Activated effector memory CD4-positive, alpha-beta T cell treated with anti-CD3 and anti-CD28 coated beads, Interleukin-2, amount 50 U/mL, for 16 hours (primary cell): ENCODE measurements at regions not wholly inside any gene's neighbourhood (a gene's known extent, or its start where the extent isn't known, plus 50 kb on each side); places are given as distances from the start of the nearest gene placed in this dataset.
"Not testable (repeated sequence)": the region's sequence is repeated elsewhere in the genome, so short reads cannot be mapped to it uniquely, and the experiment has no call there.

Source experiments
- DNase-seq: peaks from one replicate; pipeline ENCODE4 v3.0.0-alpha.2; 2020

DNA sequence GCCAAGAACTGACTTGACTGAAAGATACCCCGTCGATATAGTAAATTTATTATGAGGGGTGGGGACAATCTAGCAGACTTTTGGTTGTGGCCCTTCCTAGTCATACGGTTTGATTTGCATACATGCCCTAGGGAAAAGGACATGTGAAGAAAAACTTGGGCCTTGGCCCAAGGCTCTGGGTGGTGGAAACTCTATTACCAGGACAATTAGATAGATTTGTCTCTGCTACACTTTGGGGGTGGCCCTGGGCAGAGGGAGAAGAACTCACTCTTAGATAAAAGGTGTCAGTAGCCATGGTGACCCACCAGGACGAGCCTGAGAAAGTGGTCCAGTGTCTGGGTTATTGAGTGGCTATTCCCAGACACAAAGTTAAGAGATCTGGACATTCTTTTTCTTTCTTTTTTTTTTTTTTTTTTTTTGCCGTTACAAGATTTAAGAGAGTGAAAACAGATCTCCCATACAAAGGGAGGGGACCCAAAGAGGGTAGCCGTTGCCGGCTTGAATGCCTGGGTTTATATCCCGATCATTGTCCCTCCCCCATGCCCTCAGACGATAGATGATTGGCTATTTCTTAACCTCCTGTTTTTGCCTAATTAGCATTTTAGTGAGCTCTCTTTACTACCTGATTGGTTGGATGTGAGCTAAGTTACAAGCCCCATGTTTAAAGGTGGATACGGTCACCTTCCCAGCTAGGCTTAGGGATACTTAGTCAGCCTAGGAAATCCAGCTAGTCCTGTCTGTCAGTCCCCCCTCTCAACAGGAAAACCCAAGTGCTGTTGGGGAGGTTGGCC is 96.4 kb upstream of the SMAD3 start:
- no peak for DNase-seq

DNA sequence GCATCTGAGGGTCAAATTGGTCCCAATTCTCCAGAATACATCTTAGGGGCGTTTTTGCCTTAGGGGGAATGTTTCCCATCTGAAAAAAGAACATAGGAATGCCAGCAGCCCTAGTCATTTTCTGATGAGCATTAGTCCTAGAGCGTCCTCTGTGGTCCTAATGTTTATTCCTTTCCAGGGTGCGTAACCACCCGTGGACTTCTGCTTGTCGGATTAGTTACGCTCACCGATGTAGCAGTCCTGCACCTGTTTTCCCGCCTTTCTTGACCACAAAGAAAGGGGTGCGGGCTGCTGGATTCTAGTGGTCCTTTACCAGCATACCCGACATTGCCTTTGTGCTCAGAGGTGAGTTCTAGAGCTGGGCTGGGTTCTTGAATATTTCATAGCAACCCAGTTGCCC is 91.3 kb upstream of the SMAD3 start:
- DNase-seq = not testable (repeated sequence)

DNA sequence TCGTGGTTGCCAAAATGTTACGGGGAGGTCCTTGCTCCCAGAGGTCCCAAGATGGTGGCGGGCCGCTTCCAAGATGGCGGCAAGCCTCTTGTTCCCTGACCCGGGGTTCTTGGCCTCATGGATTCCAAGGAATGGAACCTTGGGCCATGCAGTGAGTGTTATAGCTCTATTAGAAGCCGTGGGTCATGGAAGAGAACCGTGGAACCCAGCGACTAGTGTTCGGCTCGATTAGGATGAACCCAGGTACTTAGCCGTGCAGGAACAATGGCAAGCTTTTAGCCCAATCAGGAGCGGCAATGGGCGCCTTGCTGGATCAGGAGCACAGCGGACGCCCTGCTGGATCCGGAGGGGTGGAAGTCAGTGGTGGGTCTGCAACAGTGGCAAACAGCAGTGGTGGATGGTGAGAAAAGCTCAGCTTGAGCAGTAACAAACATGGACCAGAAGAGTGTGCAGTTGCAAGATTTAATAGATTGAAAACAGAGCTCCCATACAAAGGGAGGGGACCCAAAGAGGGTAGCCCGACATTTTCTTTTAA is 89.2 kb upstream of the SMAD3 start:
- not testable (repeated sequence) for DNase-seq

DNA sequence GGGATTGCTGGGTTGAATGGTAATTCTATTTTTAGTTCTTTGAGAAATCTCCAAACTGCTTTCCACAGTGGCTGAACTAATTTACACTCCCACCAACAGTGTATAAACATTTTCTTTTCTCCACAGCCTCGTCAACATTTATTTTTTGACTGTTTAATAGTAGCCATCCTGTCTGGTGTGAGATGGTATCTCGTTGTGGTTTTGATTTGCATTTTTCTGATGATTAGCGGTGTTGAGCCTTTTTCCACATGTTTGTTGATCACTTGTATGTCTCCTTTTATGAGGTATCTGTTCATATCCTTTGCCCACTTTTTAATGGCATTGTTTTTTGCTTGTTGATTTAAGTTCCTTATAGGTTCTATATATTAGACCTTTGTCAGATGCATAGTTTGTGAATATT is 85.1 kb upstream of the SMAD3 start:
- not testable (repeated sequence) for DNase-seq

DNA sequence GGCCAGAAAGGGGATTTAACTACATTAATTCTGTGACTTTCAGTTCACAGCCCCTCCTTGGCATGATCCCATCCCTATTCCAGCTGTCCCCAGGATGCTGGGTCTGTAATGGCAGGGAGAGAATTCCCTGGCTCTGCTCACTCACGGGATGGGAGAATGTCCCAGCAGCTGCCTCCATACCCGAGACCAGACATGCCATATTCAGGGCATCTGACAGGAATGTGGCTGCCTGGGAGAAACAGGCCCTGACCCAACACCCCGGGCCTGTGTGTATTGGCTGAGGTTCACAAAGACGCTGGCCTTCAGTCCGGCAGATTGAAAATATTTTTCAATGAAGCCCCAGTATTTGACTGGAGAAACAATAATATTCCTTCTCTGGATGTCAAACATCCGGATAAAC is 83.6 kb upstream of the SMAD3 start:
- no peak for DNase-seq

DNA sequence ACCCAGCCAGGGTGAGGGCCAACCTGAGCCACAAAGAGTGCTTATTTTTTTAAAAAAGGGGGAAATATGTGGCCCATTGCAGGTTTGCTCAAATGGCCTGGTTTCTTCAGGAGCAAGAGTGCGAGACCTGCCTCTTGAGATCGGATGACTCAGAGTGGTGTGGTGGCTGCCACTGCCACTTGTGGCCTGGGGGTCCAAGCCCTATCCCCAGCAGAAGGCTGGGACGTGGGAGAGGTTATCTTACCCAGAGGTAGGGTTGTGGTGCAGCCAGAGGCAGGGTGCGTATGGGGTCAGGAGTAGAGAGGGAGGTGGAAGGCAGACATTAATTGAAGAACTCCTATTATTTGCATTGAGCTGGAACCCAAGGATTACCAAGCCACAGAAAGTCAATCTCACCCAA is 83.2 kb upstream of the SMAD3 start:
- no peak for DNase-seq

DNA sequence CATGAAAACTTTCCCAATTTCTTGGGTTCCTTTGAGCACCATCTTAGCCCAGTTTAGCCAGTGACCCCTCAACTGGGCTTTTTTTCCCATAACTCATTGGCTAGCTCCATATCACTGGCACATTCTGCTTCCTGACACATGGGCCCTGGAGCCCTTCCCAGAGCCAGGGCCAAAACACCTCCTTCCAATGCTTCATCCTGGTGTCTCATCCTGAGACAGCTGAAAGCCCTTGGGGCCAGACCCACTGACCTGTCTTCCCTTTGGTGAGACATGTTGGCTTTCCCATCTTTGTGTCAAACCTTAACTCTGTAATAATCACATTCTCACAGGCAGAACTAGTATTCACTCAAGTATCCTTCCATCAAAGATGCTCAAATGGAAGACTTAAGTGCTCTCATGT is 82.6 kb upstream of the SMAD3 start:
- DNase-seq = no peak

DNA sequence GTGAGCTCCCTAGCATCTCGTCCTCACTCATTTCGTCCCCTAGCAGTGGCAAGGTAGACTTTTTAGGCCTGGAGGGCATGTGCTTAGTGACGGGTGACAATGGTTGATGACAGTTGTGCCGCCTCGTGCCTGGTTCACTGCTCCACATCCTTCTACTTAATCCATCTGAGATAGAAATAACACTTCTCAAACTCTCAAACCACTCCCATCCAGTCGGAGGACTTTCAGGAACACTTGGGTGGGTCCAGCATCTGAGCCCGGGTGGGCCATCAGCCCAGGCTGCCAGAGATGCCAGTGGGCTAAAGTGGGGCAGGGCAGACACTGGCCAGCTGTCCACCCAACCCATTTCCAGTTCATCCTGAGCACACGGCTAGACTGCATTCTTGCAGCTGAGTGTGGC is 79.7 kb upstream of the SMAD3 start:
- no peak for DNase-seq

DNA sequence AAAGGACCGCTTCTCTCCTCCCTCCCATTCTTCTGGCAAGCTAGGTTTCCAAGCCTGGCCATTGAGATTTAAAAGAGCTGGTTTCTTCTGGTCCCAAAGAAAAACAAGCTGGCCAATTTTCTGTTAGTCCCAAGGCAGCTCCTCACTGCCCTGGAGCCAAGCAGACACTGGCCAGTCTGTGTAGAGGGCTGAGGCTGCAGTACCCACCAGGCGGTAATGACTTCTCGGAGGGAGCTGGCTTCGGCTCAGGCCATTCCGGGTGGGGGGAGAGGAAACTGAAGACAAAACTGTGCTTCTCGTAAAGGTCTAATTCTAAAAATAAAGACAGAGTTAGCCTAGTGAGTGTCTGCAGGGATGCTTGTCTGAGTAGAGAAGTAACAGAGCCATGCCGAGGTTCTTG is 78.5 kb upstream of the SMAD3 start:
- no peak for DNase-seq

DNA sequence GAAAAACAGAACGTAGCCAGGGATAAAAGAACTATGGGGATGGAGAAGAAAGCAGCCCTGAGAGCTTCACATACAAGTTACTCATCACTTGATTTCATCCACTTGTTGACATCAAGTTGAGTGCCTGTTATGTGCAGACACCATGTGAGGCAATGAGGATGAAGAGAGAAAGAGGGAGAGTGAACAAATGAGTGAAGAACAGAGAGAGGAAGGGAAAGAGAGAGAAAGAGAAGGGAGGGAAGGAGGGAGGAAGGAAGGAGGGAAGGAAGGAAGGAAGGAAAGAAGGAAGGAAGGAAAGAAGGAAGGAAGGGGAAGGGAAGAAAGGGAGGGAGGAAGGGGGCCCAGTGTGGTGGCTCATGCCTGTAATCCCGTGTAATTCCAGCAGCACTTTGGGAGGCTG is 72.3 kb upstream of the SMAD3 start:
- DNase-seq = no peak

DNA sequence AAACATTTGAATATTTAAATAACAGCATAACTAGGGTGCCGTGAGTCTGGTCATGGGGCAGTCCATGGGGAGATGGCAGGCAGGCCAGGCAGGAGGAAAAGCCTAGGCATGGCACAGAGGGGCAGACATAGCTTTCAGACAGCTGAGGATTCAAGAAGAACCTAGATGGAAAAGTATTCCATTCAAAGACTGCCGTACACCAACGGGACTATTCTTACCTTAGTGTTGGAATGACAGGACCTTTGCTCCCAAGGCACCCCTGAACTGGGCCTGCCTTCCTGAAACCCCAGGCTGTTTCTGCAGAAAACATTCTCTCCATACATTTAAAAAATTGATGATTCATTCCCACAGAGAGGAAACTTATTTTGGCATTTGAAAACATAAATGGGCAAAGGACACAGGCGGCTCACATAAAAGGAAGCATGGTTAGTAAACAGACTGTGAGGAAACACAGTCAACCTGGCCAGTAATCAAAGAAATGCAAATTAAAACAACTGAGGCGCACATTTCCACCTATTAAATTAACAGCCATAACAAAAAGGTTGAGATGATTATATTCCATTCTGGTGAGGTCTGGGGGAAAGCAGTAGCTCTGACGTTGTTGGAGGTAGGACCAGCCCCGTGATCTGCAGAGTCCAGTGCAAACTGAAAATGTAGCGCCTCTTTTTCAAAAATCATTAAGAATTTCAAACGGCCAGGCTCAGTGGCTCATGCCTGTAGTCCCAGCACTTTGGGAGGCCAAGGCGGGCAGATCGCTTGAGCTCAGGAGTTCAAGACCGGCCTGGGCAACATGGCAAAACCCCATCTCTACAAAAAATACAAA is 71.3 kb upstream of the SMAD3 start:
- no peak for DNase-seq

DNA sequence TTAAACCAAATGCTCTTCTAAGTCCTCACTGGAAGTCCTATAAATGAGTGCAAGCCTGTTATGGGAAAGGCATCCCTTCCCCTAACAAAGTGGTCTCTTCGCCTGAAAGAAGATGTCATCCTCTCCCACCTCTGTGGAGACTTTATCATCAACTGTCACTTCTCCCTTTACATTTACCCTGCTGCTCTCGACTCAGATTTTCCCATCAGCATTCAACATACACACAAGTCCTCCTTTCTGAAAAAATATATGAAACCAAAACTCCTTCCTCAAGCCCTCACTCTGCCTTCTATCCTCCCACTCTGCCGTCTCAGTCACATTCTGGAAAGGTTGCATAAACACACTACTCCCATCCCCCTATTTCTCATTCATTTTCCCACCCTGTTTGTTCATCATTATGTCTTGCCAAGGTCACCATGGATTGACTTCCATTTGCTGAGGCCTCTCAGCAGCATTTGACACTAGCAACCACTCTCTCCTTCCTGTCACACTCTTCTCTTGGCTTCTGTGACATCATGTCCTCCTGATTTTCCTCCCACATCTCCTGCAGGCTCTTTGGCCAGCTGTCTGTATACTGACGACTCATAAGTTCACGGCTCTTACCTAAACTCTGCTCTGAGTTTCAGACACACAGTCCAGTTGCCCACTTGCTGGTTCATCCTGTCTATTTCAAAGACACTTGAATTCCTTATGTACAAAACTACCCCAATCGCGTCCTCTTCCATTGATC is 70.3 kb upstream of the SMAD3 start:
- DNase-seq = no peak

DNA sequence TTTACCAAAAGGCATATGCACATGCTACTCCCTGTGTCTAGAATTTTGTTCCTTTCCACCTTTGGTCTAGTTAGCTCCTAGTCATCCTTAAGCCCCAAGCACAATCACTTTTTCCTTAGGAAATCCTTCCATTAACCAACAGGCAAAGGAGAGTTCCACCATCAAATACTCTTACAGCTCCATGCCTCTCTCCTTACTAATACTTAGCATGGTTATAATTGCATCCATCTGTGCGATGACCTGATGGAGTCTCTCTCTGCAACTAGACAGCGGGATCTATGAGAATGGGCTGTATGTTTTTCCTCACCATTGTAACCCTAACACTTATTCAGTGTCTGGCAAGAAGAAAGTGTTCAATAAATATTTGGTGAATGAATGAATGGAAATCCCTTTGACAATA is 69.3 kb upstream of the SMAD3 start:
- no peak for DNase-seq

DNA sequence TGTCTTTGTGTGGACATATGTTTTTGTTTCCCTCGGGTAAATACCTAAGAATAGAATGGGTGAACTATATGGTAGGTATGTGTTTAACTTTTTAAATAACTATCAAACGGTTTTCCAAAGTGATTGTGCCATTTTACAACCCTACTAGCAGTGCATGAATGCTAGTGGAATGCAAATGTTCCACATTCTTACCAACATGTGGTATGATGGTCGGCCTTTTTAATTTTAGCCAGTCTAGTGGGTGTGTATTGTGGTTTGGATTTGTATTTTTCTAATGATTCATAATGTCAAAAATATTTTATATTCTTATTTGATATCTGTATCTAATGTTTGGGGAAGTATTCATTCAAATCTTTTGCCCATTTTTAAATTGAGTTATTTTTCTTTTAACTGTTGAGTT is 68.2 kb upstream of the SMAD3 start:
- DNase-seq = no peak

DNA sequence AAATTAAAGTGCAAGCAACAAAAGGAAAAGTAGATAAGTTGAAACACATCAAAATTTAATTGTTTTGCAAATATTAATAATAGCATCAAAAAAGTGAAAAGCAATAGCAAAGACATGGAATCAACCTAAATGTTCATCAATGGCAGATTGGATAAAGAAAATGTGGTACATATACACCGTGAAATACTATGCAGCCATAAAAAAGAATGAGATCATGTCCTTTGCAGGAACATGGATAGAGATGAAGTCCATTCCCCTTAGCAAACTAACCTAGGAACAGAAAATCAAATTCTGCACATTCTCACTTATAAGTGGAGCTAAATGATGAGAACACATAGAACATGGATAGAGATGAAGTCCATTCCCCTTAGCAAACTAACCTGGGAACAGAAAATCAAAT is 67.2 kb upstream of the SMAD3 start:
- DNase-seq = not testable (repeated sequence)

DNA sequence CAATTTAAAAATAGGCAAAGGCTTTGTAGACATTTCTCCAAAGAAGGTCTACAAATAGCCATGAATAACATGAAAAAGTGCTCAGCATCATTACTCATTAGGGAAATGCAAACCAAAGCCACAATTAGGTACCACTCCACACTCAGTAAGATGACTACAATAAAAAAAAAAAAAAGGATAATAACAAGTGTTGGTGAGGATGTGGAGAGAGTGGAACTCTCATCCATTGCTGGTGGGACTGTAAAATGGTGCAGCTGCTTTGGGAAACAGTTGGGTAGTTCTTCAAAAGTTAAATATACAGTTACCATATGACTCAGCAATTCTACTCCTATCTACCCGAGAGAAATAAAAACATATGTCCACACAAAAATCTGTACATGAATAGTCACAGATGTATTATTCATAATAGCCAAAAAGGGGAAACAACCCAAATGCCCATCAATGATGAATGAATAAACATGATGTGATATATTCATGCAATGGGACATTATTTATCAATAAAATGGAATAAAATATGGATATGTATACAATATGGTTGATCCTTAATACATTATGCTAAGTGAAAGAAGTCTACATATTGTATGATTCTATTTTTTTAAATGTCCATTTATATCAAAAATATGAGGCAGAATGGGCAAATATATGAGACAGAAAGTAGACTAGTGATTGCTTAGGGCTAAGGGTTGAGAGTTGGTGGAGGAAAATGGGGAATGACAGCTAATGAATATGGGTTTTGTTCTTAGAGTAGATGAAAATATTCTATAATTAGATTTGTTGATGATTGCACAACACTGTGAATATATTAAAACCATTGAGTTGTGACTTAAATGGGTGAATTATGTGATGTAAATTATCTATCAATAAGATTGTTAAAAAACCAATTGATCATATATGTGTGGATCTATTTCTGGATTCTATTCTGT is 66.1 kb upstream of the SMAD3 start:
- DNase-seq = no peak

DNA sequence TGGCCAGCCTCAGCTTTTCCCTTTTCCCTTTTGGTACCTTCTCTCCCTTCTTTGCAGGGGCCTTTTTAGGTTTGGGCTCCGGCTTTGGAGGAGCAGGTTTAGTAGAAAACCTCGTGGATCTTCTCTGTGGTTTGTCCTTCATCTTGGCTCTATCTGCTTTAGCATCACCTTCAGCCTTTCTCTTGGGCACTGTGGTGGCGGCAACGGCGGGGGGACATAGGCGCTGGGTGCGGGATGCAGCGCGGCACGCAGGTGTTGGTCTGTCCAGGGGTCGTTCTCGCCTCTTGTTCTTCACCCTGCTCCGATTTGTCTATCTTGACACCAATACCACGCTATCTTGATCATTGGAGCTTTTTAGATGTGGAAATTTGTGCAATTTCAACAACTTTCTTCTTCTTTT is 64.5 kb upstream of the SMAD3 start:
- no peak for DNase-seq

DNA sequence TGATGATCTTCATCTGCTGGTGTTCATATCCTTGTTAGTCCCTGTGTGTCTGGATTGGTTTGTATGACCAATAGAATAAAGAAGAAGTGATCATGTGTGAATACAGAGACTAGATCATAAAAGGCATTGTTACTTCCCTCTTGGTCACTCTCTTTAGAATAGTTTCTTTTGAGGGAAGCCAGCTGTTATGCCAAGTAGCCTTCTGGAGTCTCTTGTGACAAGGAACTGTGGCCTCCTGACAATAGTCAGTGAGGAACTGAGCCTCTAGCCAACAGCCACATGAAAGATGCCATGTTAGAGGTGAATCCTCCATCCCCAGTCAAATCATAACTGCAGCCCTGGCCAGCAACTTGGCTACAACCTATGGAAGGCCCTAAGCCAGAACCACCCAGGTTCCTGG is 63.0 kb upstream of the SMAD3 start:
- DNase-seq = no peak

DNA sequence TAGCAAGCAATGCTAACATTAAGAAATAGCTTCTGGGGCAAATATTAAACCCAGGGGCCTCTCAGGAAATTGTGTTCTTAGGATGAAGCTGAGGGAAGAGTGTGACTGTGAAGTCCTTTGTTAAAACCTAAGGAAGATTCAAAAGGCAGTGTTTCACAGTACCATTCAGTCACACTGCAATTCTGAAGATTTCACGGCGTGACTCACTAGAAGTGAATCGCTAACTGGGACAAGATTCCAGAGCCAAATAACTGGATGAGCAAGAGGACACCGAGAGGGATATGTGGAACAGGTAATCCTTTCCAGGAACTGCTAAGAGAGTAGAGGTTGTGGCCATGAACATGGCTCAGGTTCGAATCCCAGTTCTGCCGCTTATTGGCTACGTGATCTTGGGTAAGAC is 61.8 kb upstream of the SMAD3 start:
- no peak for DNase-seq

DNA sequence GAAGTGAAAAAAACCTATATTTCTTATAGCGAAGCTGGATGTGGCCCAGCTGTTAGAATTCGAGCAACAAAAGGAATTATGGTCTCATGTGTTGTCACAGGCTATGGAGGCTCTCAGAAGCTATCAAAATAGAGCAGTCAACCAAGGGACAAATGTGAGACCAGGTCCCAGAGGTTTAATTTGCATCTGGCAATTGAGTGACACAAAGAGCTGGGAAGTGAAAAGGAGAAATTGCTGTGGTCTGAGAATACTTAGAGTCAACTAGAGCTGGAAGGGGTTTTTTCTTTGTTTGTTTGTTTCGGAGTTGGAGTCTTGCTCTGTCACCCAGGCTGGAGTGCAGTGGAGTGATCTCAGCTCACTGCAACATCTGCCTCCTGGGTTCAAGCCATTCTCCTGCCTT is 61.3 kb upstream of the SMAD3 start:
- no peak for DNase-seq

DNA sequence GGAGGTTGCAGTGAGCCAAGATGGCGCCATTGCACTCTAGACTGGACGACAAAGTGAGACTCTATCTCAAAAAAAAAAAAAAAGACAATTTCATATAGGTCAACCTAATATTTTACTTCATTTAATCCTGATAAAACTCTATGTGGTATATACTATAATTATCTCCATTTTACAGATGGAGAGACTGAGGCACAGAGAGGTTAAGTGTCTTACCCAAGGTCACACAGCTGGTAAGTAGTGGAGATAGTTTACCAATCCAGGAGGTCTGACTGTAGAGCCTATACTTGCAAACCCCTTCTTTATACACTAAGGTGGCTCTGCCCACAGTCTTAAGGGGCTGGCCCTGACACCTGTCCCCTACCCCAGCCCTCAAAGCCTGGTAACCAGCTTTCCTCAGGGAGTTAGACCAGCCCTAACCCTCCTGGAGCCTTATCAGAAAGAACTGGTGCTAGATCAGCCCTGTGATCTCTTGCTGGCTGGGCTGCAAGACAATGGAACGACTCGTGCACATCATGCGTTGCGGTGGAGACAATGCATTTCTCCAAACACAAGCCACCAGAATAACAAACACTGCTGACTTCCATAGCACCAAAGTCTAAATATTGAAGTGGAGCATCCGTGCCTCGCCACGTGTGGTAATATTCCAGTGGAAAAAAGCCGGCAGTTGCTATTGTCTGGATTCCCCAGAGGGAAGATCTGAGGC is 60.0 kb upstream of the SMAD3 start:
- no peak for DNase-seq
